Thymus (tissue), 11 donors: ENCODE measurements at regions not wholly inside any gene's neighbourhood (a gene's known extent, or its start where the extent isn't known, plus 50 kb on each side); places are given as distances from the start of the nearest gene placed in this dataset.

Experiments
- DNase-seq, 9 donors: peaks; one replicate each; pipeline ENCODE4 v3.0.0-alpha.2; 2013; ENCODE audit warnings: low spot score in 9 of 9, low read depth in 6 of 9, missing footprints in 1 of 9
- H3K27ac ChIP-seq, 2 donors: one replicate each; pipeline ENCODE4 v1.5.1; 2013; ENCODE audit warnings: control low read depth in 1 of 2, low read depth in 1 of 2, low read length in 1 of 2, mild to moderate bottlenecking in 1 of 2, moderate library complexity in 1 of 2
- H3K27me3 ChIP-seq, 2 donors: one replicate each; pipeline ENCODE4 v1.5.1; 2013; ENCODE audit warnings: low read length in 1 of 2; ENCODE audit not compliant: control insufficient read depth in 2 of 2, insufficient read depth in 1 of 2
- H3K36me3 ChIP-seq, 2 donors: one replicate each; pipeline ENCODE4 v1.5.1; 2013; ENCODE audit warnings: low read length in 1 of 2, mild to moderate bottlenecking in 1 of 2, moderate library complexity in 1 of 2; ENCODE audit not compliant: control insufficient read depth in 2 of 2, insufficient read depth in 2 of 2
- H3K4me1 ChIP-seq, 2 donors: one replicate each; pipeline ENCODE4 v1.5.1; 2013; ENCODE audit warnings: low read length in 2 of 2; ENCODE audit not compliant: control insufficient read depth in 2 of 2, insufficient read depth in 2 of 2
- H3K4me3 ChIP-seq, 2 donors: one replicate each; pipeline ENCODE4 v1.5.1; 2013; ENCODE audit warnings: low read length in 2 of 2, control low read depth in 1 of 2, mild to moderate bottlenecking in 1 of 2
- H3K9me3 ChIP-seq, 2 donors: one replicate each; pipeline ENCODE4 v1.5.1; 2013; ENCODE audit warnings: low read length in 1 of 2, mild to moderate bottlenecking in 1 of 2; ENCODE audit not compliant: control insufficient read depth in 2 of 2, insufficient read depth in 1 of 2
- WGBS: extraction: QIAGEN DNeasy Blood & Tissue Kit; methylation state at CpG from one replicate; pipeline ENCODE4 v1.1.7; 2013; 5-methylcytosine and 5-hydroxymethylcytosine counted together
- donor health status: healthy.

DNA sequence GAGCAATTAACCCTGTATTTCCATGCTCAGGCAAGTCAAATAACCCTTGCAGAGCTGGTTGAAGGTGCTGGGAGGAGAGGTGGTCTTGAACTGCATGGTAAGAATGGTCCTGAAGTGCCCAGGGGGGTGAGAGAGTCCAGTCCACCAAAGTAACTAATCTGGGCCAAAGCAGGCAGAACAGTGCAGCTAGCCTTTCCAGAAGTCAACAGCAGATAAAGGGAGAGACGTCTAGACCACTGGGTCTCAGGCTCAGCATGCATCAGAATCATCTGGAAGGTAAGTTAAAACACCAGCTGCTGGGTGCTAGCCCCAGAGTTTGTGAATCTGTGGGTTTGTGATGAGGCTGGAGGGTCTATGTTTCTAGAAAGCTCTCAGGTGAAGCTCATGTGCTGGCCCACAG lies 232.3 kb upstream of the ECI2 start:
- WGBS = 84% methylated on average over 1 of the region's 1 CpG
- H3K27ac ChIP-seq = no peak overlapping the region
- DNase-seq = no peak
- H3K9me3 ChIP-seq = no peaks in the 10 kb centered on the region
- no peaks in the 10 kb centered on the region for H3K4me1 ChIP-seq
- H3K4me3 ChIP-seq = no peak overlapping the region
- H3K27me3 ChIP-seq = no peaks in the 10 kb centered on the region
- no peaks in the 10 kb centered on the region for H3K36me3 ChIP-seq

DNA sequence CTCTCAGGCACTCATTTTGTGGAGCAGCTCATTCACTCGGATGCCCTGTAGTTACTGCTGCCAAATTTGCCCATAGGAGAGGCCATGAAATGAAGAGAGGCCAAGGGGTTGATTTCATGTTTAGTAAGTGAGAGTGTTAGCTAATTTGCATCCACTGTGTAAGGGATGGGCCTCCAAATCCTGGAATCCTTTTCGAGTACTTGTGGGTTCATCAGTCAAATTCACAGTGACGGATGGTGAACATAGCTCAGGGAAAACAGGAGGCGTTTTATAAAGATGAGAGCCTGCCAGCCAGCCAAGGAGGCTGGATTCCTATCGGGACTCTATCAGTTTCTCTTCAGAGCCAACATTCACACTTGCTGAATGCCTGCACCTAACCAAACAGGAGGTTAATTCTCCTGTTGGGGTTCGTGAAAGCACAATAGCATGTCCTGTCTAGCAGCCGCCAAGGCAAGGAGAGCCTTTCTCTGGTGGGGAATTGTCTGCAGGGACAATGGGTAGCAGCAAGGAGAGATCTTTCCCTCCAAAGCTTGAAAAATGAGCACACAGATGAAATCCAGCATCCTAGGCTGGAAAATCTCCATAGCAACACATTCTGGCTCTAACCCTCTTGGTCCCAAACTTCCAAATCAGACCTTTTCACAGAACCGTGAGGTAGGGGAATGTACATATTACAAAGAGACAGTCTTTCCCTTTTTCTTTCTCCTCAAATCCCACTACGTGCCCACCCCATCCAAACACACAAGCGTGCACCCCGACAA lies 231.4 kb upstream of the ECI2 start:
- 96% methylated on average over 11 of the region's 11 CpGs for WGBS
- no peaks in the 10 kb centered on the region for H3K4me1 ChIP-seq
- no peaks in the 10 kb centered on the region for H3K27me3 ChIP-seq
- H3K9me3 ChIP-seq = no peaks in the 10 kb centered on the region
- DNase-seq = no peak
- H3K36me3 ChIP-seq = no peaks in the 10 kb centered on the region
- H3K27ac ChIP-seq = no peak overlapping the region
- H3K4me3 ChIP-seq = no peak overlapping the region

DNA sequence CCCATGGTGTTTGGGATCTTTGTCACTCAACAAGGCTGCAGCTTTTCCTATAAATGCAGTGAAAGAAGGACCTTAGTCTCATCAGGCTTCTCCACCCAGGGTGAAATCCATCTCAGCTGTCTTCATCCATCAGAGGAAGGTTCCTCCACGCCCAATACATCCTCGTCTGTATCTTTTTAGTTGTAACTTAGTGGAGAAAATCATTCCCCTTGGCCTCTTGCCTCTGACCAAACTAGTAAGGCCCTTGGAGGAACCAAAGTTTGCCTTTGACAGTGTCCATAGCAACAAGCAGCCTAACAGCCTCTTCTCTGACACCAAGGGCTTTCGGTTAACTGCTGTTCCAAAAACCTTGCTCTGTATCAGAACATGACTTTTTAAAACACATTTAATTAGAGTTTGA lies 230.3 kb upstream of the ECI2 start:
- no peaks in the 10 kb centered on the region for H3K27me3 ChIP-seq
- no peak overlapping the region for H3K27ac ChIP-seq
- no peak for DNase-seq
- no peak overlapping the region for H3K4me3 ChIP-seq
- 93% methylated on average over 3 of the region's 3 CpGs for WGBS
- H3K9me3 ChIP-seq = no peaks in the 10 kb centered on the region
- H3K36me3 ChIP-seq = no peaks in the 10 kb centered on the region
- no peaks in the 10 kb centered on the region for H3K4me1 ChIP-seq

DNA sequence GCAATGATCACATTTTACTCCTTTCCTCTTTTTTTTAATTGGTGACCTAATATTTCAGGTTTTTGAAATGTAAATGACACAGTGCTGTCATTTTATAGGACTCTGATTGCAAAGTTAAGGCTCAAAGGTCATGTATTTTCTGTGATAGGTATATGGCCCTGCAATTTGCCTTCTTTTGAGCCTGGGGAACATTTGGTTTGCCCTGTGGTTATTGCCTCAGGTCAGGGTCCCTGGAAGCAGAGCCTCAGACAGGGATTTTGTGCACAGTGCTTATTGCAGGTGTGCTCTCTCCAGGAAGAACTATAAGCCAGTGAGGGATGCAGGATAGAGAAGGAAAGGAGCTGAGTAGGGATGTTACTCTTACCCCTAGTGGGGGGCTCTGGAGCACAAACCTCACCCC lies 229.3 kb upstream of the ECI2 start:
- no peaks in the 10 kb centered on the region for H3K36me3 ChIP-seq
- no peak overlapping the region for H3K27ac ChIP-seq
- H3K27me3 ChIP-seq = no peaks in the 10 kb centered on the region
- H3K4me3 ChIP-seq = no peak overlapping the region
- DNase-seq = no peak
- no peaks in the 10 kb centered on the region for H3K4me1 ChIP-seq
- H3K9me3 ChIP-seq = no peaks in the 10 kb centered on the region

DNA sequence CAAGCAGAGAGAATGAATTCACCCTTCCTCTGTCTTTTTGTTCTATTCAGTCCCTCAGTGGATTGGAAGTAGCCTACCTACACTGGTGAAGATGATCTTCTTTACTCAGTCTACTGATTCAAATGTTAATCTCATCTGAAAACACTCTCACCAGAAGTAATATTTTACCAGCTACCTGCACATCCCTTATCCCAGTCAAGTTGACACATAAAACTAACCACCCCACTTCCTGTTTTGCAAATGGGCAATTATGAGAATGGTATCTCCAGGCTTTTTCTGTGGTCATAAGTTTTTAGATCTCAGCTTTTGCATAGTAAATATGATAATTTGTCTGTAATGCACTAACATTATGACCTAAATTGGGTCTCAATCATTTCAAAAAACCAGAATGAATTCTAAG lies 228.8 kb upstream of the ECI2 start:
- Histone ChIP-seq H3K27ac (no peak overlapping the region), H3K36me3 (no peaks in the 10 kb centered on the region), H3K4me1 (no peaks in the 10 kb centered on the region), H3K4me3 (no peak overlapping the region), H3K27me3 (no peaks in the 10 kb centered on the region), H3K9me3 (no peaks in the 10 kb centered on the region)
- no peak for DNase-seq

DNA sequence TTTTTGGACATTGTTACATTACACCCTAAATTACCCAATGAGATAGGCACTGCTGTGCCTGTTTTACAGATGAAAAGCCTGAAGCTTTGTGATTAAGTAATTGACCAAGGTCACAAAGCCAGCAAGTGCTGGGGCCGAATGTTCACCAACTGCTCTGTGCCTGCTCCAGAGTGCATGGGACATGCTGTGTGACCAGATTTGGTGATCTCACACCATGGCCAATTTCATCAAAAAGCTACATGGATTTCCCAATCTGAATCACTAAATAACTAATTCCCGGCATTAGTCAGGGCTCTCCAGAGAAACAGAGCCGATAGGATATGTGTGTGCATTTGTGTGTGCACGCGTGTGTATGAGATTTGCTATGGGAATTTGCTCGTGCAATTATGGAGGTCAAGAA lies 228.3 kb upstream of the ECI2 start:
- H3K27me3 ChIP-seq = no peaks in the 10 kb centered on the region
- WGBS = 80% methylated on average over 6 of the region's 6 CpGs
- DNase-seq = no peak

DNA sequence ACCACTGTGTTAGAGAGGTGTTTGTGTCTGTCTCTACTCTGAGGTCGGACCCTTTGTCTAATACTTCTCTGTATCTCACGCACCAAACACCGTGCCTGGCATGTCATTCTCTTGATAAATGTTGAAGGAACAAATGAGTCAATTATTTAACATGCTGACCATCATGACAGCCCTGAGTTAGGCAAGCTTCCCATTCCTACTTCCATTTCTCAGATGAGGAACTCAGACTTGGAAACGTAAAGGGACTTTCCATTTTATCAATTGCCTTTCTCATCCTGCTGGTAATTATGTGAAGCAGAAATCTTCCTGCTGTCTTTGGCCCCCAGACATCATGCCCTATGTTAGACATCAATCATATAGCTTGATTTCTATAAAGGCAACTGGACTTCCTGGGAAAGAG lies 227.0 kb upstream of the ECI2 start:
- Histone ChIP-seq H3K36me3 (no peaks in the 10 kb centered on the region), H3K27me3 (no peaks in the 10 kb centered on the region), H3K4me3 (no peak overlapping the region), H3K4me1 (no peaks in the 10 kb centered on the region), H3K27ac (no peak overlapping the region), H3K9me3 (no peaks in the 10 kb centered on the region)
- WGBS = 94% methylated on average over 4 of the region's 4 CpGs
- no peak for DNase-seq

More for the DNA sequence above, 228.3 kb upstream of the ECI2 start:
- no peak overlapping the region for H3K4me3 ChIP-seq
- H3K36me3 ChIP-seq = no peaks in the 10 kb centered on the region
- H3K4me1 ChIP-seq = no peaks in the 10 kb centered on the region
- no peak overlapping the region for H3K27ac ChIP-seq
- H3K9me3 ChIP-seq = no peaks in the 10 kb centered on the region

DNA sequence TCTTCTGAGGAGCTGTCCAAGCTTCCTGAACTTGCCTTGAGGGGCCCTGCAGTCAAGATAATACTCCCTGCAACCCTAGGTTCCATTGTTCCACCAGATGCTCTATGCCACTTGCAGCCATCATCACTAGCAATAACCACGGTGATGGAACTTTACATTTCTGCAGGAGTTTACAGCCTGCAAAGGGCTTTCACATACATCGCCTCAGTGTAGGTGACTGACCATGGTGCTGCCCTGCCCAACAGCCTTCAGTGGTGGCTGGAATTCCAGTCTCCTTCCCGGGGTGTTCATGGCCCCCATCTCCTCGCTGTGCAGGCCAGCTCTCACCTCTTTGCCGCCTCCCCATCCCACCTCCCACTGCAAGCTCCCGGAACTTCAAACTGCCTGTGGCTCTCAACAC lies 225.5 kb upstream of the ECI2 start:
- 96% methylated on average over 6 of the region's 6 CpGs for WGBS

DNA sequence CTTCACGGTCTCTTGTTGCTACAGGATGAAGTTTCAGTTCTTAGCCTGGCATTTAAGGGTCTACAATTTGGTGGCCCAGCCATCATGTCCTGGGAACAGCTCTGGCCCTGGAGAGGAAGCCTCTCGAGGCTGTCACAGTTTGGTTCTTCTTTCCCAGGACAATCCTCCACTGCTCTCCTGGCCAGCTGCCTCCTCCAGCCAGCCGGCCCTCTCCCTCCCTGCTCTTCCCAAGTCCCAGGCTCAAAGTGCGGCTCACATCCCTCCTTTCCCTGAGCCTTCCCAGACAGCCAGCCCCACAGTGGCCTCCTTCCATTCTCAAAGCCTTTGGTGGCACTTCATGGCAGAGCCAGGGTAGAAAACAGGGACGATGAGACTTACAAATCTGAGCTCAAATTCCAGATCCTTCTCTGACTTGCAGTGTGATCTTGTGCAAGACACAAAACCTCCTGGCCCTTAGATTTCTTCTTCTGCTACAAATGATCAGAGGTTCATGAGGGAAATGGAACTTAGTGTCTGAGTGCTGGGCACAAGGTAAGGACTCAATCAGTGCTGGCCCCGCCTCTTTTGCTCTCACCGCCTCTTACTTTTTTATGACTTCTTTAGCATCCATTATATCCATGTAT lies 223.8 kb upstream of the ECI2 start:
- DNase-seq = no peak

More for the DNA sequence above, 225.5 kb upstream of the ECI2 start:
- Histone ChIP-seq H3K4me3 (no peak overlapping the region), H3K9me3 (no peaks in the 10 kb centered on the region), H3K27me3 (no peaks in the 10 kb centered on the region), H3K4me1 (no peaks in the 10 kb centered on the region), H3K27ac (no peak overlapping the region), H3K36me3 (no peaks in the 10 kb centered on the region)
- DNase-seq = no peak

More for the DNA sequence above, 223.8 kb upstream of the ECI2 start:
- Histone ChIP-seq H3K36me3 (no peaks in the 10 kb centered on the region), H3K4me3 (no peak overlapping the region), H3K9me3 (no peaks in the 10 kb centered on the region), H3K27me3 (no peaks in the 10 kb centered on the region), H3K4me1 (no peaks in the 10 kb centered on the region), H3K27ac (no peak overlapping the region)
- 93% methylated on average over 7 of the region's 7 CpGs for WGBS
